Tibial nerve (tissue), 4 donors: ENCODE measurements at regions not wholly inside any gene's neighbourhood (a gene's known extent, or its start where the extent isn't known, plus 50 kb on each side); places are given as distances from the start of the nearest gene placed in this dataset. TPM values are rescaled to one million over a fixed set of nuclear protein-coding genes. Genes with fewer than 3 reads are reported as not detected.

Experiments
- DNase-seq, 2 donors: peaks; one replicate each; pipeline ENCODE4 v3.0.0-alpha.2; 2019; ENCODE audit warnings: low spot score in 2 of 2
- H3K27ac ChIP-seq, 4 donors: fragments of 200-600 bp; sonication (generic) in 3 of 4; one replicate each; pipeline ENCODE4 v1.5.1; 2017 to 2019; ENCODE audit warnings: mild to moderate bottlenecking in 1 of 4
- H3K27me3 ChIP-seq, 2 donors: fragments of 200-600 bp; sonication (generic) in 1 of 2; one replicate each; pipeline versions ENCODE4 v1.5.1 to v1.6.0; 2017 to 2019
- H3K36me3 ChIP-seq, 3 donors: fragments of 200-600 bp; sonication (generic); one replicate each; pipeline ENCODE4 v1.5.1; 2018 to 2019
- H3K4me1 ChIP-seq, 4 donors: fragments of 200-600 bp; sonication (generic) in 3 of 4; one replicate each; pipeline ENCODE4 v1.5.1; 2017 to 2019
- H3K4me3 ChIP-seq, 4 donors: fragments of 200-600 bp; sonication (generic) in 3 of 4; one replicate each; pipeline ENCODE4 v1.5.1; 2017 to 2019; ENCODE audit warnings: mild to moderate bottlenecking in 1 of 4, moderate library complexity in 1 of 4
- H3K9me3 ChIP-seq, 4 donors: fragments of 200-600 bp; sonication (generic) in 3 of 4; one replicate each; pipeline ENCODE4 v1.5.1; 2017 to 2019
- EP300 ChIP-seq, 2 donors: sonication (generic); formaldehyde crosslinking; IDR thresholded peaks; one replicate each; pipeline ENCODE4 v1.6.1; 2017; ENCODE audit warnings: antibody characterized with exemption in 2 of 2, mild to moderate bottlenecking in 1 of 2
- POLR2A ChIP-seq, 2 donors: fragments of 450-650 bp; IDR thresholded peaks; one replicate each; pipeline ENCODE4 v1.6.1; 2017; ENCODE audit warnings: antibody characterized with exemption in 2 of 2, mild to moderate bottlenecking in 2 of 2, moderate library complexity in 2 of 2
- WGBS, 2 donors: methylation state at CpG; one replicate each; pipeline ENCODE4 v1.1.5; 2018; 5-methylcytosine and 5-hydroxymethylcytosine counted together
- small RNA-seq: library from RNA; depleted of rRNA; stranded (forward); fragments of <200 nt; gene quantifications from one replicate; pipeline ENCODE3, GENCODE V24; 2016
- TF ChIP-seq, protein P1 (sequence below), 5 experiments: fragments of 200-600 bp in 3 of 5; fragments of 450-650 bp in 2 of 5; sonication (generic) in 3 of 5; IDR thresholded peaks; one replicate each; pipeline ENCODE4 v1.5.1; 2016 to 2019; ENCODE audit warnings: antibody characterized with exemption in 5 of 5, mild to moderate bottlenecking in 3 of 5, moderate library complexity in 2 of 5

DNA sequence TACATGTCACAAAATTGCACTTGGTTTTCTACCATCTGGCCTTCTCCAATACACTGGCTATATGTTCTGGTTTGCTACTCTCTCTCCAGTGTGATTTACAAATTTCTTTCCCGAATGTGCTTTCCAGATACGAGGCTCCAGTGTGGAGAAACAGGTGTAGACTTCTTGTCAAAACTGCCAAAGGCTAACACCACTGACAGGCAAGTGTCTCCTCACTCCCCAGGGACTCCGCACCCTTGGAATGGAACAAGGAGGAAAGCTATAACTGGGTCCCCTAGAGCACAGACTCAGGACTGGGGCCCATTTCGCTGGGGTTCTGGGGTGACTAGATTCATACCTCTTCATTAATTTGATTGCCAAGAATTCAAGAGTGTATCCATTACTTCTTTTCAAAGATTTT lies 161.8 kb downstream of the FOXO1 start:
- TF ChIP-seq, protein P1, sequence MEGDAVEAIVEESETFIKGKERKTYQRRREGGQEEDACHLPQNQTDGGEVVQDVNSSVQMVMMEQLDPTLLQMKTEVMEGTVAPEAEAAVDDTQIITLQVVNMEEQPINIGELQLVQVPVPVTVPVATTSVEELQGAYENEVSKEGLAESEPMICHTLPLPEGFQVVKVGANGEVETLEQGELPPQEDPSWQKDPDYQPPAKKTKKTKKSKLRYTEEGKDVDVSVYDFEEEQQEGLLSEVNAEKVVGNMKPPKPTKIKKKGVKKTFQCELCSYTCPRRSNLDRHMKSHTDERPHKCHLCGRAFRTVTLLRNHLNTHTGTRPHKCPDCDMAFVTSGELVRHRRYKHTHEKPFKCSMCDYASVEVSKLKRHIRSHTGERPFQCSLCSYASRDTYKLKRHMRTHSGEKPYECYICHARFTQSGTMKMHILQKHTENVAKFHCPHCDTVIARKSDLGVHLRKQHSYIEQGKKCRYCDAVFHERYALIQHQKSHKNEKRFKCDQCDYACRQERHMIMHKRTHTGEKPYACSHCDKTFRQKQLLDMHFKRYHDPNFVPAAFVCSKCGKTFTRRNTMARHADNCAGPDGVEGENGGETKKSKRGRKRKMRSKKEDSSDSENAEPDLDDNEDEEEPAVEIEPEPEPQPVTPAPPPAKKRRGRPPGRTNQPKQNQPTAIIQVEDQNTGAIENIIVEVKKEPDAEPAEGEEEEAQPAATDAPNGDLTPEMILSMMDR (IDR thresholded peaks at IDR 0.05) = no peak
- no peak for TF ChIP-seq EP300 (IDR thresholded peaks at IDR 0.05)
- no peak for TF ChIP-seq POLR2A (IDR thresholded peaks at IDR 0.05)
- H3K36me3 ChIP-seq = no peaks in the 10 kb centered on the region
- no peak overlapping the region for H3K27ac ChIP-seq
- peaks cover 0 to 22% (median 3%) of the 10 kb centered on the region in 4 donors for H3K4me1 ChIP-seq
- WGBS, 2 donors = 87 to 91% methylated on average over 4 of the region's 4 CpGs
- H3K4me3 ChIP-seq = no peak overlapping the region
- no peaks in the 10 kb centered on the region for H3K9me3 ChIP-seq
- no peak for DNase-seq
- H3K27me3 ChIP-seq = no peaks in the 10 kb centered on the region

DNA sequence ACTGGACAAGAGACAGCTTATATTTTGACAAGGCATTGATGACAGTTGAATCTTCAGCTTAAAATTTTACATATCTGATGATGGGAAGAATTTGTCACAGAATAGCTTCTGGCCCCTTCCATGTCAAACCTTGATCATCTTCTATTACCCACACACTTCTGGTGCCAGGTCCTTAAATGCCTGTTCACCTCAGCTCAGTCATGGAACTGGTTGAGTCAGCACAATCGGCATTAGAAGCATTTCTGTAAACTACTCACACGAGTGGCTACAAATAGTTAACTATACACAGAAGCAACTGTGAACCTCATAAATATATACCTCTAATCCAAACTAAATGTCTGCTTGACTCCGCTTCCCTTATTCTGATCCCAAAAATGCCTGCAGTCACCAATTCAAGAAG lies 161.2 kb downstream of the FOXO1 start:
- TF ChIP-seq, protein P1 (IDR thresholded peaks at IDR 0.05) = no peak
- TF ChIP-seq POLR2A (IDR thresholded peaks at IDR 0.05) (no peak), EP300 (IDR thresholded peaks at IDR 0.05) (no peak)
- H3K36me3 ChIP-seq = no peaks in the 10 kb centered on the region
- no peak for DNase-seq
- no peak overlapping the region for H3K4me3 ChIP-seq
- WGBS, 2 donors = 87 to 93% methylated on average over 3 of the region's 3 CpGs
- H3K27me3 ChIP-seq = no peaks in the 10 kb centered on the region
- H3K27ac ChIP-seq = no peak overlapping the region
- H3K9me3 ChIP-seq = no peaks in the 10 kb centered on the region
- H3K4me1 ChIP-seq = peaks cover 0 to 22% (median 3%) of the 10 kb centered on the region in 4 donors

Small RNA genes lying in the stretch of these regions (small RNA-seq; reads per million reads assigned to genes)
- gene RF00108 = not detected
- gene RNY3P9 = not detected
- not detected for gene RPL17P51
